ENCODE measurements at regions not wholly inside any gene's neighbourhood (a gene's known extent, or its start where the extent isn't known, plus 50 kb on each side); places are given as distances from the start of the nearest gene placed in this dataset.

DNA sequence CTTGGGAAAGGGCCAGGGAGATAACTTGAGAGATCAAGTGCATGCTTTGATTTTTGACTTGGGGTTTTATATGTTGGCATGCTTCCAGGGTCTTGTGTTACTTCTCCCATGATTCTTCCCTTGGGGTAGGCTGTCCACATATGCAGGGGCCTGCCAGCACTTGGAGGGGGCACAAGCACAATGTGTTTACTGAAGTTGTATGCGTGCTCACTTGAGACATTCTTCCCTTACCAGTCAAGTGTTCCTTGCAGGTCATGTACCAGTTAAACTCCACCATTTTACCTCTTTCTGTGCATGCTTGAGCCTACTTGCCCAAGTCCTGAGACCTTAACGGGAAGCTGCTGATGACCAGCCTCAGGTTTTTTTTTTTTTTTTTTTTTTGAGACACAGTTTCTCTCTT lies 1880.5 kb downstream of the ARAP2 start:
- CTCF ChIA-PET: no interaction called here
- H3K27me3 ChIP-seq (replicated peaks; ENCODE audit: insufficient read depth, low read depth, low read length, poor library complexity): no peaks in the 10 kb centered on the region
- H3K9me3 ChIP-seq (ENCODE audit: low read depth, low read length, poor library complexity, severe bottlenecking): no peaks in the 10 kb centered on the region
- BruUV-seq (replicated peaks): no TSS peak
- intact Hi-C loops (cut with micrococcal nuclease; ENCODE audit: unreplicated experiment): no loop called here
- TF ChIP-seq, protein P1, sequence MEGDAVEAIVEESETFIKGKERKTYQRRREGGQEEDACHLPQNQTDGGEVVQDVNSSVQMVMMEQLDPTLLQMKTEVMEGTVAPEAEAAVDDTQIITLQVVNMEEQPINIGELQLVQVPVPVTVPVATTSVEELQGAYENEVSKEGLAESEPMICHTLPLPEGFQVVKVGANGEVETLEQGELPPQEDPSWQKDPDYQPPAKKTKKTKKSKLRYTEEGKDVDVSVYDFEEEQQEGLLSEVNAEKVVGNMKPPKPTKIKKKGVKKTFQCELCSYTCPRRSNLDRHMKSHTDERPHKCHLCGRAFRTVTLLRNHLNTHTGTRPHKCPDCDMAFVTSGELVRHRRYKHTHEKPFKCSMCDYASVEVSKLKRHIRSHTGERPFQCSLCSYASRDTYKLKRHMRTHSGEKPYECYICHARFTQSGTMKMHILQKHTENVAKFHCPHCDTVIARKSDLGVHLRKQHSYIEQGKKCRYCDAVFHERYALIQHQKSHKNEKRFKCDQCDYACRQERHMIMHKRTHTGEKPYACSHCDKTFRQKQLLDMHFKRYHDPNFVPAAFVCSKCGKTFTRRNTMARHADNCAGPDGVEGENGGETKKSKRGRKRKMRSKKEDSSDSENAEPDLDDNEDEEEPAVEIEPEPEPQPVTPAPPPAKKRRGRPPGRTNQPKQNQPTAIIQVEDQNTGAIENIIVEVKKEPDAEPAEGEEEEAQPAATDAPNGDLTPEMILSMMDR (conservative IDR thresholded peaks at IDR 0.05; ENCODE audit: low read depth, low read length): no peak
- no peak for TF ChIP-seq EZH2 (IDR thresholded peaks at IDR 0.05; ENCODE audit: borderline replicate concordance, low read depth, low read length, poor library complexity, severe bottlenecking)
- DNase-seq (ENCODE audit: low spot score): no peak
- H3K27ac ChIP-seq (ENCODE audit: low read depth, low read length, poor library complexity, severe bottlenecking): no peak overlapping the region
- POLR2A ChIA-PET (ENCODE audit: low non-redundant PET): no interaction called here
- H3K36me3 ChIP-seq (ENCODE audit: insufficient read depth, low read length, poor library complexity, severe bottlenecking): no peaks in the 10 kb centered on the region
- H3K4me1 ChIP-seq (ENCODE audit: insufficient read depth, low read length, poor library complexity, severe bottlenecking): no peaks in the 10 kb centered on the region
- H3K4me3 ChIP-seq (ENCODE audit: low read depth, low read length, poor library complexity, severe bottlenecking): no peak overlapping the region

DNA sequence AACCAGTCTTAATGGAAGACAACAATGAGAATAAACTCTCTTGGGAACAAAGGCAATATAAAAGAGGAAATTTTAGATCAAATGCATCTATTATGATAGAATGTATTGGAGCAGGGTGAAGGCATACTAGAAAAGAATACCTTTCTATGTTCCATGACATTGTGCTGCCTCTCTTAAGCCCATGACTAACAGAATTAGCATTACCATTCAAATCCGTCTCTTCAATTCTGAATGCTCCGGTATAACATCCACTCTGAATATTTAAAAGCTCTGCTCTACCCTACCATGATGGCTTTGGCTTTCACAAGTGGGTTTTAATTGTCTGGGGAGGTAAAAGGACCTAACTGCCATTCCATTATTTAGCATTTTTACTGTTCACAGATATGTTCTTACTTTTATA lies 1878.4 kb downstream of the ARAP2 start:
- Histone ChIP-seq H3K4me3 (ENCODE audit: low read depth, low read length, poor library complexity, severe bottlenecking) (no peak overlapping the region), H3K27me3 (replicated peaks; ENCODE audit: insufficient read depth, low read depth, low read length, poor library complexity) (no peaks in the 10 kb centered on the region), H3K9me3 (ENCODE audit: low read depth, low read length, poor library complexity, severe bottlenecking) (no peaks in the 10 kb centered on the region), H3K4me1 (ENCODE audit: insufficient read depth, low read length, poor library complexity, severe bottlenecking) (no peaks in the 10 kb centered on the region), H3K27ac (ENCODE audit: low read depth, low read length, poor library complexity, severe bottlenecking) (no peak overlapping the region), H3K36me3 (ENCODE audit: insufficient read depth, low read length, poor library complexity, severe bottlenecking) (no peaks in the 10 kb centered on the region)
- intact Hi-C loops (cut with micrococcal nuclease; ENCODE audit: unreplicated experiment): no loop called here
- POLR2A ChIA-PET (ENCODE audit: low non-redundant PET): no interaction called here
- CTCF ChIA-PET: no interaction called here
- BruUV-seq (replicated peaks): no TSS peak
- TF ChIP-seq EZH2 (IDR thresholded peaks at IDR 0.05; ENCODE audit: borderline replicate concordance, low read depth, low read length, poor library complexity, severe bottlenecking): no peak
- TF ChIP-seq, protein P1 (conservative IDR thresholded peaks at IDR 0.05; ENCODE audit: low read depth, low read length): no peak
- DNase-seq (ENCODE audit: low spot score): no peak

DNA sequence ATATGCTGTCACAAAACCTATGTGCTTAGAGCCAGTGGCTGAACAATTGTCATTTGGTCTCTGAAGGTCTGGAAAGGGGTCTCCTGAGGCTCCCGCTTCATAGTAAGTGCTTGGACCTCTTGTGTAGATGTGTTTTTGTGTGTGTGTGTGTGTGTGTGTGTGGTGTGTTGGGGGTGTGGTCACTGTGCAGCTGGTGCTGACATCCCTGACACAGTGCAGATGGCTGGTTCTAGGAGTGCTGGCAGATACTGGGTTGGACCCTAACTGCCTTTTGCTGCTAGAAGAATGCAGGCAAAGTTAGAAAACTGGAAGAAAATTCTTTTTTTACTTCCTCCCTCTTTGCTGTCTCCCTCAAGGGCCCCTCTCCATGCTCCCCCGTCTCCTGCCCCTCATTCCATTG lies 1872.6 kb downstream of the ARAP2 start:
- Histone ChIP-seq H3K4me3 (ENCODE audit: low read depth, low read length, poor library complexity, severe bottlenecking) (no peak overlapping the region), H3K4me1 (ENCODE audit: insufficient read depth, low read length, poor library complexity, severe bottlenecking) (no peaks in the 10 kb centered on the region), H3K27me3 (replicated peaks; ENCODE audit: insufficient read depth, low read depth, low read length, poor library complexity) (no peaks in the 10 kb centered on the region), H3K9me3 (ENCODE audit: low read depth, low read length, poor library complexity, severe bottlenecking) (peaks cover 6% of the 10 kb centered on the region), H3K36me3 (ENCODE audit: insufficient read depth, low read length, poor library complexity, severe bottlenecking) (no peaks in the 10 kb centered on the region), H3K27ac (ENCODE audit: low read depth, low read length, poor library complexity, severe bottlenecking) (no peak overlapping the region)
- intact Hi-C loops (cut with micrococcal nuclease; ENCODE audit: unreplicated experiment): no loop called here
- ChIA-PET POLR2A (ENCODE audit: low non-redundant PET) (no interaction called here), CTCF (no interaction called here)
- no peak for TF ChIP-seq EZH2 (IDR thresholded peaks at IDR 0.05; ENCODE audit: borderline replicate concordance, low read depth, low read length, poor library complexity, severe bottlenecking)
- TF ChIP-seq, protein P1 (conservative IDR thresholded peaks at IDR 0.05; ENCODE audit: low read depth, low read length): no peak
- no TSS peak for BruUV-seq (replicated peaks)
- DNase-seq (ENCODE audit: low spot score): no peak
